A673 (cell line): ENCODE measurements at regions not wholly inside any gene's neighbourhood (a gene's known extent, or its start where the extent isn't known, plus 50 kb on each side); places are given as distances from the start of the nearest gene placed in this dataset.

Experiments used
- CTCF ChIP-seq: fragments of 300-800, 200-600 bp; sonication (generic); conservative IDR thresholded peaks from 2 replicates; pipeline ENCODE4 v1.5.1; 2017; ENCODE audit warnings: low read depth, mild to moderate bottlenecking, antibody characterized with exemption, low read length, moderate library complexity, mixed read lengths
- EZH2 ChIP-seq: fragments of 200-600 bp; sonication (generic); IDR thresholded peaks from 2 replicates; pipeline ENCODE4 v1.6.1; 2017; ENCODE audit warnings: borderline replicate concordance, low read depth, mild to moderate bottlenecking, mixed read lengths, antibody characterized with exemption, low read length; ENCODE audit not compliant: poor library complexity, severe bottlenecking

GRCh38 chr5:116658141-116658540 is 83.5 kb upstream of the SEMA6A start:
- TF ChIP-seq CTCF (no peak), EZH2 (no peak)
